PC-9 (cell line): ENCODE measurements at regions not wholly inside any gene's neighbourhood (a gene's known extent, or its start where the extent isn't known, plus 50 kb on each side); places are given as distances from the start of the nearest gene placed in this dataset.

Experiments used
- BruUV-seq: library from RNA; stranded (reverse); fragments of 400-500 nt; replicated peaks from 2 replicates; lab custom pipeline; 2021; lab: Mats Ljungman, UMichigan
- CTCF ChIA-PET: fragments of 300-600 bp; sonication (Branson Sonifier 250); formaldehyde crosslinking; loops from one replicate; lab custom pipeline; 2022; ENCODE audit warnings: antibody characterized with exemption; lab: Charles Lee
- POLR2A ChIA-PET: fragments of 300-600 bp; sonication (Branson Sonifier 250); formaldehyde crosslinking; loops from one replicate; lab custom pipeline; 2022; ENCODE audit warnings: antibody characterized with exemption; ENCODE audit not compliant: unreplicated experiment; lab: Charles Lee
- DNase-seq, 2 experiments: peaks; one replicate each; pipeline versions ENCODE4 v3.0.0 to v3.0.0-alpha.2; 2015 to 2022; ENCODE audit warnings: mixed read lengths in 1 of 2
- H2AFZ ChIP-seq: fragments of 200-600 bp; sonication (generic); 2 replicates; pipeline ENCODE4 v1.8.1; 2017; ENCODE audit warnings: antibody characterized with exemption
- H3F3A ChIP-seq: fragments of 200-600 bp; sonication (generic); 2 replicates; pipeline ENCODE4 v1.8.1; 2017; ENCODE audit warnings: antibody characterized with exemption, mild to moderate bottlenecking, low read depth; ENCODE audit not compliant: insufficient read depth
- H3K27ac ChIP-seq: fragments of 200-600 bp; sonication (generic); 2 replicates; pipeline ENCODE4 v1.6.1; 2016; ENCODE audit warnings: mixed run types
- H3K27me3 ChIP-seq: fragments of 200-600 bp; sonication (generic); 2 replicates; pipeline ENCODE4 v1.6.1; 2016; ENCODE audit warnings: low read depth, mixed run types; ENCODE audit not compliant: insufficient read depth
- H3K36me3 ChIP-seq: fragments of 200-600 bp; sonication (generic); 2 replicates; pipeline ENCODE4 v1.6.1; 2016; ENCODE audit warnings: low read depth, mixed run types
- H3K4me1 ChIP-seq: fragments of 200-600 bp; sonication (generic); replicated peaks from 2 replicates; pipeline ENCODE4 v1.6.1; 2016; ENCODE audit warnings: mixed run types; ENCODE audit not compliant: insufficient read depth
- H3K4me2 ChIP-seq: fragments of 200-600 bp; sonication (generic); 2 replicates; pipeline ENCODE4 v1.6.1; 2017; ENCODE audit warnings: mixed run types
- H3K4me3 ChIP-seq: fragments of 200-600 bp; sonication (generic); 2 replicates; pipeline ENCODE4 v1.6.1; 2016; ENCODE audit warnings: mixed run types
- H3K79me2 ChIP-seq: fragments of 200-600 bp; sonication (generic); 2 replicates; pipeline ENCODE4 v1.6.1; 2017; ENCODE audit warnings: low read depth, mixed run types
- H3K9me2 ChIP-seq: fragments of 200-600 bp; sonication (generic); 2 replicates; pipeline ENCODE4 v1.8.1; 2017; ENCODE audit warnings: mild to moderate bottlenecking; ENCODE audit not compliant: insufficient read depth
- H3K9me3 ChIP-seq: fragments of 200-600 bp; sonication (generic); 2 replicates; pipeline ENCODE4 v1.8.1; 2016; ENCODE audit warnings: low read depth; ENCODE audit not compliant: insufficient read depth
- H4K20me1 ChIP-seq: fragments of 200-600 bp; sonication (generic); 2 replicates; pipeline ENCODE4 v1.8.1; 2017; ENCODE audit not compliant: insufficient read depth
- EZH2 ChIP-seq: fragments of 200-600 bp; sonication (generic); IDR thresholded peaks from 2 replicates; pipeline ENCODE4 v1.8.0; 2017; ENCODE audit warnings: antibody characterized with exemption, low read depth
- intact Hi-C: fragments of 100-400 bp; cut with micrococcal nuclease; formaldehyde crosslinking; loops from one replicate; pipeline ENCODE4 v1.10.0; 2022; ENCODE audit not compliant: unreplicated experiment
- TF ChIP-seq, protein P1 (sequence below): fragments of 200-600 bp; sonication (generic); conservative IDR thresholded peaks from 2 replicates; pipeline ENCODE4 v1.6.1; 2017; ENCODE audit warnings: mixed run types, antibody characterized with exemption, mild to moderate bottlenecking, moderate library complexity

DNA sequence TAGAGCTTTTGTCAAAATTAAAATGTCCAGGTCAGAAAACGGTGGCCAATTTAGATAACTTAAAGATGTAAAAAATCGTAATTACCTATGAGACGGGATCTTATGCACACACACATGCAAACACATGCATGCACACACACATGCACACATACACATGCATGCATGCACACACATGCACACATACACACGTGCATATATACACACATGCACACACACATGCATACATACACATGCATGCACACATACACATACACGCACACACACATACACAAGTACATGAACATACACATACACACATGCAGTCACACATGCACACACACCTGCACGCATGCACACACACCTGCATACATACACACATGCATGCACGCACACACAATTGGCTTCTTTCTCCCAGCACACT lies 362.0 kb downstream of the IRX1 start:
- H2AFZ ChIP-seq = no peak overlapping the region
- TF ChIP-seq EZH2 = no peak
- TF ChIP-seq, protein P1, sequence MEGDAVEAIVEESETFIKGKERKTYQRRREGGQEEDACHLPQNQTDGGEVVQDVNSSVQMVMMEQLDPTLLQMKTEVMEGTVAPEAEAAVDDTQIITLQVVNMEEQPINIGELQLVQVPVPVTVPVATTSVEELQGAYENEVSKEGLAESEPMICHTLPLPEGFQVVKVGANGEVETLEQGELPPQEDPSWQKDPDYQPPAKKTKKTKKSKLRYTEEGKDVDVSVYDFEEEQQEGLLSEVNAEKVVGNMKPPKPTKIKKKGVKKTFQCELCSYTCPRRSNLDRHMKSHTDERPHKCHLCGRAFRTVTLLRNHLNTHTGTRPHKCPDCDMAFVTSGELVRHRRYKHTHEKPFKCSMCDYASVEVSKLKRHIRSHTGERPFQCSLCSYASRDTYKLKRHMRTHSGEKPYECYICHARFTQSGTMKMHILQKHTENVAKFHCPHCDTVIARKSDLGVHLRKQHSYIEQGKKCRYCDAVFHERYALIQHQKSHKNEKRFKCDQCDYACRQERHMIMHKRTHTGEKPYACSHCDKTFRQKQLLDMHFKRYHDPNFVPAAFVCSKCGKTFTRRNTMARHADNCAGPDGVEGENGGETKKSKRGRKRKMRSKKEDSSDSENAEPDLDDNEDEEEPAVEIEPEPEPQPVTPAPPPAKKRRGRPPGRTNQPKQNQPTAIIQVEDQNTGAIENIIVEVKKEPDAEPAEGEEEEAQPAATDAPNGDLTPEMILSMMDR = no peak
- H3K27ac ChIP-seq = no peak overlapping the region
- peaks cover 4% of the 10 kb centered on the region; the same call in 1 of the 2 replicates for H3K27me3 ChIP-seq
- H3K79me2 ChIP-seq = no peaks in the 10 kb centered on the region
- H3K9me2 ChIP-seq = no peaks in the 10 kb centered on the region
- BruUV-seq = no TSS peak
- POLR2A ChIA-PET = no interaction called here
- intact Hi-C loops = no loop called here
- DNase-seq = no peak
- H4K20me1 ChIP-seq = no peaks in the 10 kb centered on the region
- H3K4me2 ChIP-seq = no peak overlapping the region
- no peaks in the 10 kb centered on the region for H3K9me3 ChIP-seq
- no peaks in the 10 kb centered on the region for H3F3A ChIP-seq
- CTCF ChIA-PET = no interaction called here
- no peak overlapping the region for H3K4me3 ChIP-seq
- no peaks in the 10 kb centered on the region for H3K36me3 ChIP-seq
- H3K4me1 ChIP-seq = no peaks in the 10 kb centered on the region

DNA sequence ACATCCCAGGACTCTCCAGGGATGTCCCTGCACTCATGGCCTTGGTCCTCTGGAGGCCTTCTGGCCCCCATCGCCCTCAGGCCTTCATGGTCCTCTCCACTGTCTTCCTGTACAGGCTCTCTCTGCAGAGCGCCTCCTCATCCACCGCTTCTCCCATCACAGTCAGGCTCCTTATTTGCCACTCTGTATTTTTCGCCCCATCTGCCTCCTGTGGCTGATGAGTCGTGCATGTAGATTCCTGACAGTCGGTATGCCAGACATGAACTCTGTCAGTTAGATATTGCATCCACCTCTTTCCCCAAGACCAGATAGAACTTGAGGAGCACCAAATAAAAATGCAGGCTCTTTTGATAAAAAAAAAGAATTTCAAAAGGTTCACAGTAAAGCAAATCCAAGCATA lies 362.8 kb downstream of the IRX1 start:
- H3K9me3 ChIP-seq = no peaks in the 10 kb centered on the region
- H3K36me3 ChIP-seq = no peaks in the 10 kb centered on the region
- no peak overlapping the region for H3K4me2 ChIP-seq
- TF ChIP-seq EZH2 = no peak
- TF ChIP-seq, protein P1 = no peak
- H3K4me3 ChIP-seq = no peak overlapping the region
- no TSS peak for BruUV-seq
- H2AFZ ChIP-seq = no peak overlapping the region
- DNase-seq = no peak
- H3K9me2 ChIP-seq = no peaks in the 10 kb centered on the region
- H3F3A ChIP-seq = no peaks in the 10 kb centered on the region
- H3K79me2 ChIP-seq = no peaks in the 10 kb centered on the region
- POLR2A ChIA-PET = no interaction called here
- no peaks in the 10 kb centered on the region for H4K20me1 ChIP-seq
- CTCF ChIA-PET = no interaction called here
- peaks cover 12% of the 10 kb centered on the region; the same call in 1 of the 2 replicates for H3K27me3 ChIP-seq
- no peak overlapping the region for H3K27ac ChIP-seq
- intact Hi-C loops = no loop called here
- H3K4me1 ChIP-seq = no peaks in the 10 kb centered on the region

DNA sequence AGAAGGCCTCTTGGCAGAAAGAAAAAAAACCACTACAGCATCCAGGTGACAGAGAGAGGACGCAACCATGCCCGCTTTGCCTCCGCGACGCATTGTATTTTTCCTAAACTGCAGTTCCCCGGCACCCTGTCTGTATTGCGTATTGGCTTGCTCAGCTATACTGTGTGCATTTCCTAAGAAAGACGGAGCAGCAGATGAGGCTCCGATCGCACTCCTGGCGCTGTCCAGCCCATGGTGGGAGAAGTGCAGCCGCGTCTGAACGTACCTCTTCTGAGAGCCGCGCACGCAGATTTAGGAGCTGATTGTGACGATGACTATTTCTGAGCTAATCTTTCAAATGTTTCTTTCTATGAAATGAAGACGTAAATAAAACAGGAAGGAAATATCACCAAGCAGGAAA lies 366.5 kb downstream of the IRX1 start:
- DNase-seq = no peak
- Histone ChIP-seq H3K4me1 (no peaks in the 10 kb centered on the region), H2AFZ (no peak overlapping the region), H3K9me3 (no peaks in the 10 kb centered on the region), H3F3A (no peaks in the 10 kb centered on the region), H4K20me1 (no peaks in the 10 kb centered on the region), H3K27ac (no peak overlapping the region), H3K4me3 (no peak overlapping the region), H3K9me2 (no peaks in the 10 kb centered on the region), H3K4me2 (no peak overlapping the region), H3K27me3 (peaks cover 13% of the 10 kb centered on the region), H3K79me2 (no peaks in the 10 kb centered on the region), H3K36me3 (no peaks in the 10 kb centered on the region)
- no peak for TF ChIP-seq EZH2
- TF ChIP-seq, protein P1 = no peak
- no TSS peak for BruUV-seq
- intact Hi-C loops = no loop called here
- ChIA-PET CTCF (no interaction called here), POLR2A (no interaction called here)
